Fibroblast of lung (primary cell): ENCODE measurements at regions not wholly inside any gene's neighbourhood (a gene's known extent, or its start where the extent isn't known, plus 50 kb on each side); places are given as distances from the start of the nearest gene placed in this dataset.
A peak's percentile ranks its signal among the peaks of the same experiment; 100 is the strongest.

Experiments
- DNase-seq, 2 donors: peaks; one replicate each; pipeline versions ENCODE4 v3.0.0 to v3.0.0-alpha.2; 2010; ENCODE audit warnings: low read depth in 2 of 2
- H2AFZ ChIP-seq: 2 replicates; pipeline ENCODE4 v1.5.1; 2012; ENCODE audit warnings: low read length, control low read depth, inconsistent platforms
- H3K27ac ChIP-seq: 2 replicates; pipeline ENCODE4 v1.5.1; 2011; ENCODE audit warnings: low read length, control low read depth; ENCODE audit not compliant: insufficient read depth
- H3K27me3 ChIP-seq: 2 replicates; pipeline ENCODE4 v1.5.1; 2011; ENCODE audit warnings: mild to moderate bottlenecking, low read length; ENCODE audit not compliant: control insufficient read depth, insufficient read depth
- H3K36me3 ChIP-seq: 2 replicates; pipeline ENCODE4 v1.5.1; 2011; ENCODE audit warnings: low read length; ENCODE audit not compliant: control insufficient read depth, insufficient read depth
- H3K4me1 ChIP-seq: 2 replicates; pipeline ENCODE4 v1.5.1; 2011; ENCODE audit warnings: low read length; ENCODE audit not compliant: control insufficient read depth, insufficient read depth; ENCODE audit errors: extremely low read depth
- H3K4me2 ChIP-seq: 2 replicates; pipeline ENCODE4 v1.5.1; 2011; ENCODE audit warnings: low read length, control low read depth; ENCODE audit not compliant: insufficient read depth; ENCODE audit errors: extremely low read depth
- H3K4me3 ChIP-seq, 4 experiments: fragments of 200-600 bp in 1 of 4; sonication (generic) in 1 of 4; replicated peaks in 1 of 4; 2 replicates each; pipeline ENCODE4 v1.5.1; 2011 to 2016; ENCODE audit warnings: low read length in 4 of 4, low read depth in 3 of 4, mild to moderate bottlenecking in 3 of 4, control low read depth in 2 of 4, inconsistent platforms in 1 of 4, mixed read lengths in 1 of 4; ENCODE audit not compliant: insufficient read depth in 1 of 4; ENCODE audit errors: control extremely low read depth in 1 of 4
- H3K79me2 ChIP-seq: 2 replicates; pipeline ENCODE4 v1.5.1; 2012; ENCODE audit warnings: mild to moderate bottlenecking, low read length, inconsistent platforms; ENCODE audit not compliant: control insufficient read depth, insufficient read depth
- H3K9ac ChIP-seq: 2 replicates; pipeline ENCODE4 v1.5.1; 2011; ENCODE audit warnings: mild to moderate bottlenecking, low read length, control low read depth; ENCODE audit not compliant: insufficient read depth
- H3K9me3 ChIP-seq: 2 replicates; pipeline ENCODE4 v1.5.1; 2012; ENCODE audit warnings: low read depth, low read length; ENCODE audit not compliant: control insufficient read depth, insufficient read depth
- H4K20me1 ChIP-seq: 2 replicates; pipeline ENCODE4 v1.5.1; 2011; ENCODE audit warnings: low read length; ENCODE audit not compliant: control insufficient read depth, insufficient read depth; ENCODE audit errors: extremely low read depth
- EZH2 ChIP-seq: IDR thresholded peaks from 2 replicates; pipeline ENCODE4 v1.5.1; 2012; ENCODE audit warnings: low read length, control low read depth, mild to moderate bottlenecking; ENCODE audit errors: missing control alignments
- TF ChIP-seq, protein P1 (sequence below), 2 donors: IDR thresholded peaks in 1 of 2; conservative IDR thresholded peaks in 1 of 2; 1 replicate in 1 of 2; 2 replicates in 1 of 2; pipeline ENCODE4 v1.5.1; 2011 to 2012; ENCODE audit warnings: low read length in 2 of 2, control low read depth in 1 of 2, inconsistent platforms in 1 of 2, low read depth in 1 of 2, mild to moderate bottlenecking in 1 of 2

DNA sequence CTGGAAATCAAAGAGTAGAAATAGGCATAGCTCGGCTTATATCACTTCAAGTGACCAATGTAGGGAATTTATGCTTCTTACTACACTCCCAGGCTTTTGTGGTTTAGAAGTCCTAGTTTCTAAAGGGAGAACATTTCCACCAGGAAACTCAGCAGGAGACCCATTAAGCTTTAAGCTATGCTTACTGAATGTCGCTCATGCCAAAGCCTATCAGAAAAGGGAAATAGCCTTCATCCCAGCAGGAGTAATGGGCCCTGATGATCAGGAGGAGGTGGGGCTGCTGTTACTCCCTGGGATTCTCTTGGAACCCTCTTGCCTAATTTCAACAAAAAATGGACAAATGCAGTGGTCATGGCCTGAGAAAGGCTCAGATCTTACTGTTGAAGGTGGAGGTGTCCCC, 54.5 kb upstream of the SEMA6A start:
- Histone ChIP-seq H3K4me2 (no peak overlapping the region), H3K4me3 (no peak overlapping the region), H3K36me3 (no peaks in the 10 kb centered on the region), H3K79me2 (no peaks in the 10 kb centered on the region), H4K20me1 (no peaks in the 10 kb centered on the region), H2AFZ (no peak overlapping the region), H3K9me3 (no peaks in the 10 kb centered on the region), H3K9ac (no peak overlapping the region), H3K27ac (no peak overlapping the region), H3K27me3 (no peaks in the 10 kb centered on the region), H3K4me1 (no peaks in the 10 kb centered on the region)
- TF ChIP-seq, protein P1, sequence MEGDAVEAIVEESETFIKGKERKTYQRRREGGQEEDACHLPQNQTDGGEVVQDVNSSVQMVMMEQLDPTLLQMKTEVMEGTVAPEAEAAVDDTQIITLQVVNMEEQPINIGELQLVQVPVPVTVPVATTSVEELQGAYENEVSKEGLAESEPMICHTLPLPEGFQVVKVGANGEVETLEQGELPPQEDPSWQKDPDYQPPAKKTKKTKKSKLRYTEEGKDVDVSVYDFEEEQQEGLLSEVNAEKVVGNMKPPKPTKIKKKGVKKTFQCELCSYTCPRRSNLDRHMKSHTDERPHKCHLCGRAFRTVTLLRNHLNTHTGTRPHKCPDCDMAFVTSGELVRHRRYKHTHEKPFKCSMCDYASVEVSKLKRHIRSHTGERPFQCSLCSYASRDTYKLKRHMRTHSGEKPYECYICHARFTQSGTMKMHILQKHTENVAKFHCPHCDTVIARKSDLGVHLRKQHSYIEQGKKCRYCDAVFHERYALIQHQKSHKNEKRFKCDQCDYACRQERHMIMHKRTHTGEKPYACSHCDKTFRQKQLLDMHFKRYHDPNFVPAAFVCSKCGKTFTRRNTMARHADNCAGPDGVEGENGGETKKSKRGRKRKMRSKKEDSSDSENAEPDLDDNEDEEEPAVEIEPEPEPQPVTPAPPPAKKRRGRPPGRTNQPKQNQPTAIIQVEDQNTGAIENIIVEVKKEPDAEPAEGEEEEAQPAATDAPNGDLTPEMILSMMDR (conservative IDR thresholded peaks at IDR 0.05 in 1 of 2, IDR thresholded peaks at IDR 0.05 in 1 of 2; ENCODE audit: low read depth in 1 of 2, low read length in 2 of 2), result no peak
- DNase-seq, result no peak

DNA sequence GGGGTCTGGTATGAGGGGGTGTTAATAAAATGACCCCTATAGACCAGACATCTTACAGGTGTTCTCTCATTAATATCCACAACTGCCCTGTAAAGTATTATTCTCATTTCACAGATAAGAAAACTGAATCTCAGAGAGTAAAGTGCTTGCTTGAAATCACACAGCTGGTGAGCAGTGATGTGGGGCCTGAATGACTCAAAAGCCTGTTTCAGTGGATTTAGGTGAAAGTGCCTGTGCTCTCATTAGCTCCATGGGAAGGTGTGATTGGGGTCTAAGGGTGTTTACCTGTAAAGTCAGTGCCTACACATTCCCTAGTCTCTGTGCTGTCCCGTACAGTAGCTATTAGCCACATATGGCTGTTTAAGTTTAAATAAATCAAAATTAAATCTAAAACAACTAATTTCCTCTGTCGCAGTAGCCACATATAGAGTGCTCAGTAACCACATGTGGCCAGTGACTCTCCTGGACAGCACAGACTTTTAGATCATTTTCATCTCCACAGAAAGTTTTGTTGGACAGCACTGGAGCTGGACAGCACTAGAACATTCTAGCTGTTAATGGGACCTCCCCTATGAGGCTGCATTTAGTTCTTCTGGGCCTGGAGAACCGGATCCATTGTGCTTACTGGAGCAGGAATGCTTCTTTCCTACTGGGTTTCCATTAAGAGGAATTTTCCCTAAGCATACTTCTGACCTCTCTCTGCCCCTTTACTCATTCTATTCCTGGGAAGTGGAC, 52.5 kb upstream of the SEMA6A start:
- Histone ChIP-seq H3K9ac (no peak overlapping the region), H3K9me3 (no peaks in the 10 kb centered on the region), H3K79me2 (no peaks in the 10 kb centered on the region), H4K20me1 (no peaks in the 10 kb centered on the region), H3K4me1 (no peaks in the 10 kb centered on the region), H3K27me3 (no peaks in the 10 kb centered on the region), H3K36me3 (no peaks in the 10 kb centered on the region), H2AFZ (no peak overlapping the region), H3K4me3 (no peak overlapping the region), H3K4me2 (no peak overlapping the region), H3K27ac (no peak overlapping the region)
- DNase-seq, result peak in 1 of 2 donors; percentile 12
- TF ChIP-seq, protein P1 (conservative IDR thresholded peaks at IDR 0.05 in 1 of 2, IDR thresholded peaks at IDR 0.05 in 1 of 2; ENCODE audit: low read depth in 1 of 2, low read length in 2 of 2), result no peak
- no peak for TF ChIP-seq EZH2

DNA sequence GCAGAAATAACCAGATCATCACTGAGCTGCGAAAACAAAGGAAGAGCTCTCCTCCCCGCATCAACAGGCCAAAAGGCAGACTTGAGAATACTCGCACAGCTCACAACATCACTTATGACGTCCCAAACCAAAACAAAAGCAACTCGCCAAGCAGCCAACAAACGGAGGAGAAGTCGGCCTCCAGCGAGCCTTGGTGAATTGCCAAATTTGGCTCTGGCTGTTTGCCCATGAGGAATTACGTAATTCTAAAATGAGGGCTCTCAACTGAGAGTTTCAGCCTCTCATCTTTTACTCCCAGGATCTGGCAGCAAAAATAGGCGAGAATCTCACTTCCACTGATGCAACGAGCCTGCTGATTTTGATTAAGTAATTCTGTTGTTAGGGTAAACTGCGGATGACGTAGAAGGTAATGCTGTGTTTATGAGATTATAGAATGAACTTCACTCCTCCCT, 51.7 kb upstream of the SEMA6A start:
- Histone ChIP-seq H3K27ac (no peak overlapping the region), H3K9me3 (no peaks in the 10 kb centered on the region), H3K4me1 (no peaks in the 10 kb centered on the region), H2AFZ (no peak overlapping the region), H4K20me1 (no peaks in the 10 kb centered on the region), H3K79me2 (no peaks in the 10 kb centered on the region), H3K4me3 (peak overlapping the region in 2 of 4 experiments; percentile 6 to 32), H3K4me2 (no peak overlapping the region), H3K27me3 (no peaks in the 10 kb centered on the region), H3K9ac (no peak overlapping the region), H3K36me3 (no peaks in the 10 kb centered on the region)
- no peak for TF ChIP-seq EZH2
- TF ChIP-seq, protein P1 (conservative IDR thresholded peaks at IDR 0.05 in 1 of 2, IDR thresholded peaks at IDR 0.05 in 1 of 2; ENCODE audit: low read depth in 1 of 2, low read length in 2 of 2), result no peak
- peak; percentile 55 to 90 for DNase-seq
